Left forelimb (tissue), 1 donor: ENCODE measurements at regions not wholly inside any gene's neighbourhood (a gene's known extent, or its start where the extent isn't known, plus 50 kb on each side); places are given as distances from the start of the nearest gene placed in this dataset.

Source experiments
- DNase-seq: peaks from one replicate; pipeline ENCODE4 v3.0.0-alpha.2; 2018; ENCODE audit warnings: low spot score

DNA sequence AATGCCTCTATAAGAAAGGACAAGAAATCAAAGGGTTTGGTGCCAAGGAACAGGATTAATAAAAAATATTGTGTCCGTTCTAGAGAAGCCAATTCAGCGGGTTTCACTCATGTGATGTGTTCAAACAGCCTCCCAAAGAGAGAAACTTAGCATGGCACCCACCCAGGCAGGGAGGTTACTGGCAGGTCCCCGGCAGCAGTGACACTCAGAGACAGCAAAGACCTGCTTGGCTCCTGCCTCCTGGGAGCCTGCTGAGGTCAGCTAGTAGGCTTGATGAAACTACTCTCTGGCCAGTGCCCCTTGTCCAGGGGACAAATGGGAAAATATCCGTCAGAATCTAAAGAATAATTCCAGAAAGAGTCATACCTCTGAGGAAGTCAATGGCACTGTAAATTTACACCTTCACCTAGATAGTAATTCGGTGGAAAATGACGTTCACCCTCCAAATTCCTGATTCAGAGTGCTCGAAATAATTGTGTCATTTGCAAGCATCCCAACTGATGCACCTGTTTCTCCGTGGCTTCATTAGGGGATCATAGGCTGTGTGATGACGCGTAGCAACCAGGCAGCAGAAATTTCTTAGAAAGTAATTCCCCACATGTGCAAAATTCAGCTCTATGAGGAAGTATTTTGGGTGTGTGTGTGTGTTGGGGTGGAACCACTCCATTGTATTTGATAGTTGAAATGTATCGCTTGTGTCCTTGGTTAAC is 481.5 kb upstream of the ZFHX3 start:
- DNase-seq = no peak

DNA sequence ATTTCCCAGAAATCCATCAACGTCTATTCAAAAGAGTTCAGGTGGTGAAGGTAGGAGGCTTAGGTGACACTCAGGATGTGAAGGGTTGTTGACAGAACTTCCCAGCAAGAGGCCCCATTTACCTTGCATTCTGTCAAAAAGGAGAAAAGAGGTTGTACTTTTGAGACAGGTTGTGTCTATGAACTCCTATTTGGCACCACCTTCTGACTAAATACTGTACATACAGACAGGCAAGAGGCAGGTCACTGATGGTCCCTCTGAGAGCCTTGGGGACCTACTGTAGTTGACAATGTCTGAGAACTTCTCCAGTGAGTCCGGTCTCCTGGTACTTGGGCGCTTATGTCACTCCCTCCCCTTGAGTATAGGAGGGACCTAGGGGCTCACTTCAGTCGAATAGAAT is 479.3 kb upstream of the ZFHX3 start:
- DNase-seq = no peak

DNA sequence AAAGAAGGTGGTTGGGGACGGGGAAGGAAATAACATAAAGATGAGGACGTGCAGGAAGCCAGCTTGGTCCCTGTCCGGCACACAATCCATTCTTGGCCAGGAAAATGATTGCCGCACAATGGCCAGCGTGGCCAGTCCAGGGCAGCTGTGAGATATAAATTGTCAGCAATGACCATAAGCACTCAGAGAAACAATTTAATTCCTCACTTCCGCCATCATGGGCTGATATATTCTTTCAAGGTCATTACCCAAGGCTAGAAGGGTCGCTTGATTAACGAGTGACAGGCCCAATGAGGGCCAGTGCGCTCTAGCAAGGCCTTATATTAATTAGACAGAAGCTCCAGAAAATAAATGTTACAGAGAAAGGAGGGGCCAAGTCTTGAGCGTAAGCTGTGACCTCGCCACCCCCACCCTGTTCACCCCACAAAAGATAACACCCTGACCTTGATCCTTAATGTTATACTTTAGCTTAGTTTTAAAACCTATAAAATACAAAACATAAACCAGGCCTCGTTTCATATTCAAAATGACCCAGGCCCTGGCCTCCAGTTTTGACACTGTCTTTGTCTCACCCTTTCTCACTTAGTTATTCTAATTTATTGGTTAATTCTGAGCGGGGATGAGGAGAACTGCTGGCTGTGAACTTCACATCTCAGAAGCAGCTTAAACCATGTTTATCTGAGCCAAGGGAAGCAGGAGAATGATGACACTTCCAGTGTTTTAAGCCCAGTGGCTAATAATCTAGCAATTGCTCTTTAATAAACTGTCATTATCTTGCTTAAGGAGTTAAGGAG is 478.3 kb upstream of the ZFHX3 start:
- DNase-seq = no peak

DNA sequence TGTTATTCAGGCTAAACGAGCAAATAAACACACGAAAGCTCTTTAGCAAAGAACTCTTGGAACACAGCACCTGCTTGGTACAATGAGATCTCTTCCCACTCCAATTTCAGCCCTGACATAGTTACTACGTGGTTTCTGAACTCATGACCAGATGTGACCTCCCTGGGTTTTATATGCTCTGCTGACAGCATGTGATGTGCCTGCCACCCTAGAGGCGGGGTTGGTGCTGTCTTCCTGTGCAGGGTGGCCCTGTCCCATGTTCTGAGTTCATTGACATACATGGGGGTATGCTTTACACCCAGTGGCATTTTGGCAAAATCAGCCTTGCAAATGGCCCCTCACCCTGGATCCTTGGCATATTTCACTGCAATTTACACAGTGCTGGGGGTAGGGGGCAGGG is 475.3 kb upstream of the ZFHX3 start:
- no peak for DNase-seq

DNA sequence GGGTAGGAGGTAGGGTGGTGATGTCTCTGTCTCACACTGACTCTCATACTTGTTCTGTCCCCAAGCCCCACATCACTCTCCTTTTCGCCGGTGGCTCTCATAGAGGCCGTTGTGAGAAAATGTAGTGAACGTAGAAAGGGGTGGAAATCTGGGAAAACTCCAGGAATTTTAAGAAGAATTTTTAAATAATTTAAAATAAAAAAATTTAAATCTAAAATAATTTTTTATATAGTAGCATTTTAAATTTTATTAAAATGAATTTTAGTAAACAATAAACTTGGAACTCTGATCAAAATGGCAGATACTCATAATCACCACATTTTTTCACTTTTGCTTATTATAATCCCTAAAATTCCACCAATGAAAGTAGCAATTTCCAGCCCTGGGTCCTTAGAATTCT is 473.6 kb upstream of the ZFHX3 start:
- no peak for DNase-seq

DNA sequence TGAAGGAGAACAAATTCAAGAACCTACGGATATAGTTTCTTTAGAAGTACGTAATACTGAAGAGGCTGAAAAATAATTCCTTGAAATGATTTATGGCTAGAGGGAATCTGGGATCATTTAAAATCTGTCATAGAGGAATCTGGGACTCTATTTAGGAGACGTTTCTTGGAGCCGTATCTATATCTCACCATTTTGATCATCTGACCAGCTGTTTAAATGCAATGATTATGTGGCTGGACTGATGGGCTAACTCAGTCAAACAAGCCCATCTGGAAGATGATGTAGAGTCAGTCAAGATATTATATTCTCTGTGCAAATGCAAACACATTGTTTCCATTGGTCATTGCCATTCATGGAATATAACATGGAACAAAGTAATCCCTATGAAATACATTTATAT is 467.7 kb upstream of the ZFHX3 start:
- DNase-seq = no peak

DNA sequence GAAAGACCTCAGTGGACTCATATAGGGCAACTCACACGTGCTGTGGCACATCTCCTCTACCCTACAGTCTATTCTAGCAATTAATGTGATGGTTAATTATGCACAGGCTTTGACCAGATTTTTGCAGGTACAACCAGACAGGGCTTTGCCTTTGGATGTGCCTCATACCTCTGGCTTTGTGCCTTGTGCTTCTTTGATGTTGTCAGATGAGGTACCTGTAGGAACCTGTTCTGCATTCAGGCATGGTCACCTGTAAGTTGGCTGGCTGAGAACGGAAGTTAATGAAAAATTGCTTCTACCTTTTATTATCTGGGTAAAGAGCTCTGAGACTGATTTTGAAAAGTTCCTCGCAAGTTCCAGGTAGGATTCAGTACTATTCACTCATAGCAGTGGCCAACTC is 462.9 kb upstream of the ZFHX3 start:
- DNase-seq = no peak

DNA sequence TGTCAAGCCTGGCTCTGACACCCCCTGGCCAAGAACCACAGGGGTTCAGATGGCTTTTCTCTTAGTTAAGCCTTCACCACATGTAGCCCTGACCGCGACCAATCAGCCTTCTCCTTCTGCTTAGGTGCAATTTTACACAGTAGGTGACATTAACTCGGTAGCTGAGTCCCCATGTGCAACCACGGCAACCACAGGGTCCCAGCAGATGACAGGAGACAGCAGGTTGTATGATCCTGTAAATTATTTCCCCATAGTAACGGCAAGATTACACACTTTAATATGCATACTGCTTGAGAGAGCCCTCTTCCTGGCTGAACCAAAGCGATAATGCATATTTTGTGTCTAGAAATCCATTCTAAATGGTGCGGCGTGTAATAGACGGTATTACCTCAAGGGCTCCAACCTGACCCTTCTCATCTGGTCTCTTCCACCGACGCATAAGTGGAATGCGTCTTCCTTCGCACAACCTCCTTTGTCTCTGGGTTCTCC is 458.7 kb upstream of the ZFHX3 start:
- DNase-seq = no peak

DNA sequence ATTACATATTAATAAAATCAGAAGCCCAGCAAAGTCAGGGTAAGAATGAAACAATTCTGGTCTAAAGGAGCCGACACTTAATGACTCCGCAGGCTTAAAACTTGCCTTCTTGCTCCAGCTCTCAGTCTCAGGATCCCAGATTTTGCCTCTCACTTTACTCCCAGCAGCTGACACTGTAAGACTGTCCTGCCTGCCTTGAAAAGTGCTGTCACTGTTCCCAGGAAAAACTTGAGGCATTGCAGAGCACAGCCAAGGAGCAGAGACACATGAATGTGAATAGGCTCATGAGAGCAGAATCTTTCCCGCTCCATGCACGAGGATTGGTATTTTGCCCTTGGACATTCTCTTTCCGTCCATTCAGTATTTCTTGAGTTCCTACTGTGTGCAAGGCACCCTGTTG is 457.6 kb upstream of the ZFHX3 start:
- DNase-seq = no peak

DNA sequence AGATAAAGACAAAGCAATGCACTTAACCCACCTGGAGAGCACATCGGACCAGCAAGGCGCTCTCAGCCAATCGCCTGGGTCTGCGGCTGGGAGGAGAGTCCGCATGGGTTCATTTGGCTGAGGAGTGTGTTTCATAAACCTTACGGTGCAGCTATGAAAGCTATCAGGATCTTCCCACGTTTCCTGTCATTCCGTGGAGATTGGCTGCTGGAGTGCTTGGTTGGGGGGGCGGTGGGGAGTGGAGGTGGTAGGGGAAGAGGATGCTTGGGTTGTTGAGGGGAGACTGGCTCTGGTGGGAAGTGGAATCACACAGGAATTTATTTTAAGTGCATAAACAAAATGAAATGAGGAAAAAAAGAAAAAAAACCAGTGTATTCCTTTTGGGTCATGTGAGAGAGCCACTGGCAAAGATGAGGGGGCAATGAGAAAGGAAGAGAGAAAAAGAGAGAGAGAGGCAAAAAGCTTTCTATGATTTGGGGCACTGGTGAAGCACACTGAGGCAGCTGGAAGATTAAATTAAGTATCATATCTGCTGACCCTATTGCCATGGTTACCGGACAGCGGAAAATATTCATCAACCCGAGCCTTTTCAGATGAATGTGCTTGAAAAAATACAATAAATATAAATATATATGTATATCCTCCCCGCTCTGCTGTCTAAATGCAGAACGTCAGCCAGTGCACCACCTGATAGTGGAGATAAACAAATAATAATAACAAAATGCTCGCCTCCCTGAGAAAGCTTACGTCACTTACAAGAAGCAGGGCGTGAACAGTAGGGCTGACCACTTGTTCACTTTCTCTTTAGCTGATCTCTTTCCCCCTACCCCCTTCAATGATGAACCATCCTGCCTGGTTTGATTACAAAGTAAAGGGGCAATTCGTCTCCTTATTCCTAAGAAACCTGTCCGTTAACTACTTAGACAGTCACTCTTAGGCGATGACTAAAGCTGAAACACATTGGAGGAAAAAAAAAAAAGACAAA is 457.0 kb upstream of the ZFHX3 start:
- no peak for DNase-seq

DNA sequence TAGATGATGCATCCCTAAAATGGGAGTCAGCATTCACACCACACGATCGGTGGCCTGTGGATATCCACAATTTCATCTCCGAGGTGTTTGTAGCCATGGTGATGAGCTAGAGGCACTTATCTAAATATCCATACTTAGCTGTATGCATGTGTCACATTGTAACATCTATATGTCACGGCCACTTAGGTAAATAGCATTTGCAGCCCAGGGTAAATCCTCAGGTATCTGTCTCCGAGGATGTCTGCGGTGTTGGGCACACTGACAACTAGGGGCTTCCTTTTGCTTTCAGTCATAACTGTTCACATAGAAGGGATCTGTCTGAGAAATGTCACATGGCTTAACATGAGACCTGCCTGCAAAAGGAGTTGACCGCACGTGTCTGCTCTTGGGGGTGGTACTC is 455.2 kb upstream of the ZFHX3 start:
- no peak for DNase-seq

DNA sequence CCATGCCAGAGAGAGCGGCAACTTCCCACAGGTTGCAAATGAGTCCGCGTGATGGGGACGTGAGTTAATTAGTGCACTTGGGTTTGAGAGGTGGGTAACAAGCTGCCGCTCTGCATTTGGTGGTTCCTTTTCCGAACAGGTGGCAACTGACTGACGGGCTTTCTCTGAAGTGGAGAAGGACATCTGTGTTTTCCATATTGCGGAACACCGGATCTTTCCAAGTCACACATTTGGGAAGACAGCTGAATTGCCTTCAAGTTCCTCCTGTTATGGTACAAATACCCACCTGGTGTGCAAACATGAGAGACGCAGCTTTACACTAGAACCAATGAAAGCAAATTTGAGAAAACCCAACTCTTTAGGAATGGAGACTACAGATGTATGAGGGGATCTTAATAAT is 451.3 kb upstream of the ZFHX3 start:
- no peak for DNase-seq

DNA sequence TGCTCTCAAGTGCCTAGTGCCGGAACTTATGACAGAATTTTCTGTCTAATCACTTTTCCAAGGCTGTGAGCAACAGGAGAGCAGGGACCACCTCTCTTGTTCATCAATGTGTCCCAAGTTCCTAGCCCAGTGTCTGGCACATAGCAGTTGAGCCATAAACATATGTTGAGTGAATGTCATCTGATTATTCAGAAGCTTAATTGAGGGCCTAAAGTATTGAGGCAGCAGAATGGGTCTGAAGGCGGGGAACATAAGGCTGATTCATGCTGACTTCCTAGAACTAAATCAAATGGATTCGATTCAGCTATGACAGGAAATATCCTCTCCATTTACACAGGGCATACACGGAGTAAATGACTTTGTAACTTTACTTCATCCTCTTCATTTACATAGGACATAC is 438.0 kb upstream of the ZFHX3 start:
- DNase-seq = no peak

DNA sequence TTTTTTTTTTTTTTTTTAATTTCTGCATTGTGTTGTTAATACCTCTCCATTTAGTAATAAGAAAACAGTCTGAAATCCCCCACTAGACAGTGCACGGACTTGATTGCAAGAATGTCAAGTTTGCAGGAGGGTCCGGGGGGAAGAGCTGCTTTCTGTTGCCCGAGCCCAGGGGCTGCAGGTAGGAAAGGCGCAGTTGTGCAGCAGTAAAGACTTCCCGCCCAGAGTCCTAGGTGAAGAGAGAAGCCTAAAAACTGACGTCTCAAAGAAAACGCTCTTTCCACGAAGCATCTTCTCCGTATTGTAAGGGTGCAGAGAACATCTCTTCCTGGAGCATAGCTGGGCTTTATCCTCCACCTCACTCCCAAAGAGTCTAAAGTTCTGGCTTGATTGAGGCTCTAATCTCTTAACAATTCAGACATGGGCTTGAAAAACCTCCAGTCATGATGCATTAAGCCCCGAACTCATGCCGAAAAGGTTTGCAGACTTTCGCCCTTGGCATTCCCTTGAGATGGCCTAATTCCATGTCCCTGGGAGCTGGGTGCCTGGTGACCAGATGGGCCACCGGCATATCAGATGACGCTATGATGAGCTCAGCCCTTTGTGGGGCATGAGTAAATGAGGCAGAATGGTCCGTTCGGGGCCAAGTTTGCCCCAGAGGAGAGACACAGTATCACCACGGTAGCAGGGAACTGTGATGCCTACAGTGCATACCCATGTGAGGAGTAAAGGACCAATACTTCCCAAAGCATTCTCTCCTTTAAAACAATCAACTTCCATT is 436.2 kb upstream of the ZFHX3 start:
- no peak for DNase-seq

DNA sequence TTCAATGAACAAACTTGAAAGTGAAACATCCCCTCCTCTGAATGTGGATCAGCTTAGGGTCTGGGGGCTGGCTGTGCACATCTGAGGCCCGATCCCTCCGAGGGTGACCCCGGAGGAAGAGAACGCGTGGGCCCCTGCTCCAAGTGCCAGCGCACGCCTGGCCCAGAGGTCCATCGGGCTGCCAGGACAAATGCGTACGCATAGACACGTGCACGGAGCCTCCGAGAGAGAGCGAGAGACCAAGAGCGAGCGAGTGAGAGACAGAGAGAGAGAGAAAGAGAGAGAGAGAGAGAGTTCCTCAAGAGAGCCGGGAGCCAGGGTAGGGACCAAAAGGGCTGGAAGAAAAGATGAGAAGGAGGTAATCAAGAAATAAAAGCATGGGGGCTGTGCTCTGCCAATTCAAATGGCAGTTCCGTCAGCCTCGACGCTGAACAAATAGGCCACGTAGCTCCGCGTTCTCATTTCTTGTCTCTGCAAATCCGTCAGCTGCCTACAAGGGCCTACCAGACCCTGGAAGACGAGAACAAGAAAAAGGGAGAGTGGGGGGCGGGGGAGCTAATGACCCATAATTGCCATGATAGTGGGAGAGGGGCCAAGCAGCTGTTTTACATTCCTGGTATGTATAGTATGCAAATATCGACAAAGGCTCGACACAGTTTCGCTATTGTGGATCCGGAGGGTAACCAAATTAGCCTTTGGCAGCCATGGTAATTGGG is 435.3 kb upstream of the ZFHX3 start:
- DNase-seq = no peak

DNA sequence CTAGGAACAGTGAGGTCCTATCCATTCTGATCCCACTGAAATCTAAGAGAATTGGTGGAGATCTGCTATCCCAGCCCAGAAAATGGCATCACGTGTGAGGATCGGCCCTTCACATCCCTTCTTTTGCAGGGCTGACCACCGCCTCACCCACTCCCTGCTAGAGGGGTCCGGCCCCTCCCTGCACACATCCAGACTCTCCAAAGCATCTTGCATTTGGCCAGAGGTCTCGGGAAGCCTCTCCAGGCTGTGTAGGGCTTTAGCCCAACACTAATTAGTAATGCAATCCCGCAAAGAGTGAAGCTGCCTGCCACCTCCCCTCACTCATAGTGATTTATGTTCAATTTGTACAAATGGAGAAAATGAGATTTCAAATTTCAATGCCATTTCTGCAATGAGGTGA is 434.4 kb upstream of the ZFHX3 start:
- no peak for DNase-seq

DNA sequence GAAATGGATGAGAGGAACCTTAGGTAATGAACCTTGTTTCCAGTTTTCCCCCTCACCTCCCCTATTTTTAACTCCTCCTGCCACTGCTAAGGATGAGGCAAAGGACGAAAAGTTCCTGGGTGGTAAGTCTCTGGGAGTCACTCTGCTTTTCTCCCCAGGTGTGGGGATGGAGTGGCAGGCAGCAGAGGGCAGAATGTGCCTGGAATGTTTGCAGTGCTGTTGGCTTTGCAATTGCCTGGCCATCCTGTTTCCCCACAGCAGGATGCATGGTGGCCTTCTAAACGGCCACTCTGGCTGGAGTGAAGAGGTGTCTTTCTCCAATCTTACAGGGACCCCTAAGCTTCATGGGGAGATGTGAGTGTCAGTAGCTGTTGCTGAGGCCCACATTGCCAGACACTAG is 432.5 kb upstream of the ZFHX3 start:
- DNase-seq = no peak

DNA sequence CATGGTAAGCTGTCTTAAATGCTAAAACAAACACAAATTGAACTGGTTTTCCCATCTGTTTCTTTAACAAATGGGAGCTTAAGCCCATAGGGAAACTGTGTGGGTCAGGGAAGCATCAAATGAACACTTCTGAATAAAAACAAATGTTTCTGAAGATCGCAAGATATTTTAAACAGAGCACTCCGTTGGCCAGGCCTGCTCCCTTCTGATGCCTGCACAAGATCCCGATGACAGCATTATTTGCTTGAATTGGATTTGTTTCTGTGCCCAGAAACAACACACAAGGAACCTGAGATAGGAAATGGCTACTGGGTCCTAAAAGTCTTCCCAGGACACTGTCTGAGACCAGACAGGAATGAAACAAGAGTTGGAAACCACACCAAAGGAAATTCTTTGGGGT is 425.8 kb upstream of the ZFHX3 start:
- no peak for DNase-seq

DNA sequence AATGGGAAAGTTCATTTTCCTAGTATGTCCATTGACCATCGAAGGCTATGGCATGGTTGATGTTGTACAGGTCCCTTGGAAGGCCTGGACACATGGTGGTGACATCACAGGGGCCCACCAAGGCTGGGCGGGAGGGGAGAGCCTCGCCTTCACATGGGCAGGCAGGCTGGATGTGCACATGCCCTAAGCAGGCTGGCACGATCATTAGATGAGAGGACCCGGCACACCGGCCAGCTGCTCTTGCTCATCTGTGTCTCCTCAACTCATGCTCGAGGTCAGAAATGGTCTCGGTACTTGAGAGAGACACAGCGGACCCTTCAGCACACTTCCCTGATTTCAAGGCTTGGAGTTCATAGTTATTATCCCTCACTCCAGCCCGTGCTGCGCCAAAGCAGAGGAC is 416.9 kb upstream of the ZFHX3 start:
- no peak for DNase-seq

DNA sequence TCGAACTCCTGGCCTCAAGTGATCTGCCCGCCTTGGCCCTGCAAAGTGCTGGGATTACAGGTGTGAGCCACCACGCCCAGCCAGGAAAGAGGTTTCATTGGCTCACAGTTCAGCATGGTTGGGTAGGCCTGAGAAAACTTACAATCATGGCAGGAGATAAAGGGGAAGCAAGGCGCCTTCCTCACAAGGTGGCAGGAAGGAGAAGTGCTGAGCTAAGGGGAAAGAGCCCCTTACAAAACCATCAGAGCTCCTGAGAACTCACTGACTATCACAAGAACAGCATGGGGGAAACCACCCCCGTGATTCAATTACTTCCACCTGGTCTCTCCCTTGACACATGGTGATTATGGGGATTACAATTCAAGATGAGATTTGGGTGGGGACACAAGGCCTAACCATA is 411.7 kb upstream of the ZFHX3 start:
- DNase-seq = no peak

DNA sequence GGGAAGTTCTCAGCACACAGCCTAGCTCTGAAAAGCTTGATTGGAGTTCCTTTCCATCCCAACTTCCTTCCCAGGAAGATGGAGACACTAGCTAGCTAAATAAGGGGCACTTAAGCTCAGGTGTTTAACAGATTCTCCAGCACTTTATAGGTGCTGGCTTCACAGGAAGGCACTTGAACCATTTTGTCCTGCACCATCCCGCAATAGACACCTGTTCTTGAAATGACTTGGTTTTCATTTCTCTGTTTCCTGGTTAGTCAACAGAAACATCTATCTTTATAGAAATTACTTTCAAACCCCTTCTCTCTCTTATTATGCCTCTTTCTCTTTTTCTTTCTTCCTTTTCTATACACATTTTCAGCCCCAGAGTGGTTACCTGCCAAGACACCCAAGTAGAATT is 409.9 kb upstream of the ZFHX3 start:
- no peak for DNase-seq
